Loucy (cell line): ENCODE measurements at regions not wholly inside any gene's neighbourhood (a gene's known extent, or its start where the extent isn't known, plus 50 kb on each side); places are given as distances from the start of the nearest gene placed in this dataset.
"Not testable (repeated sequence)": the region's sequence is repeated elsewhere in the genome, so short reads cannot be mapped to it uniquely, and the experiment has no call there.

Experiments used
- EZH2phosphoT487 ChIP-seq: fragments of 200-600 bp; IDR thresholded peaks from 2 replicates; pipeline ENCODE4 v1.6.1; 2018; ENCODE audit warnings: antibody characterized with exemption, mild to moderate bottlenecking, moderate library complexity, borderline replicate concordance
- TF ChIP-seq, protein P1 (sequence below): fragments of 200-600 bp; sonication (generic); conservative IDR thresholded peaks from 2 replicates; pipeline ENCODE4 v1.5.1; 2014; ENCODE audit warnings: mild to moderate bottlenecking, antibody characterized with exemption, low read length

- TF ChIP-seq, protein P1, sequence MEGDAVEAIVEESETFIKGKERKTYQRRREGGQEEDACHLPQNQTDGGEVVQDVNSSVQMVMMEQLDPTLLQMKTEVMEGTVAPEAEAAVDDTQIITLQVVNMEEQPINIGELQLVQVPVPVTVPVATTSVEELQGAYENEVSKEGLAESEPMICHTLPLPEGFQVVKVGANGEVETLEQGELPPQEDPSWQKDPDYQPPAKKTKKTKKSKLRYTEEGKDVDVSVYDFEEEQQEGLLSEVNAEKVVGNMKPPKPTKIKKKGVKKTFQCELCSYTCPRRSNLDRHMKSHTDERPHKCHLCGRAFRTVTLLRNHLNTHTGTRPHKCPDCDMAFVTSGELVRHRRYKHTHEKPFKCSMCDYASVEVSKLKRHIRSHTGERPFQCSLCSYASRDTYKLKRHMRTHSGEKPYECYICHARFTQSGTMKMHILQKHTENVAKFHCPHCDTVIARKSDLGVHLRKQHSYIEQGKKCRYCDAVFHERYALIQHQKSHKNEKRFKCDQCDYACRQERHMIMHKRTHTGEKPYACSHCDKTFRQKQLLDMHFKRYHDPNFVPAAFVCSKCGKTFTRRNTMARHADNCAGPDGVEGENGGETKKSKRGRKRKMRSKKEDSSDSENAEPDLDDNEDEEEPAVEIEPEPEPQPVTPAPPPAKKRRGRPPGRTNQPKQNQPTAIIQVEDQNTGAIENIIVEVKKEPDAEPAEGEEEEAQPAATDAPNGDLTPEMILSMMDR = not testable (repeated sequence)
- TF ChIP-seq EZH2phosphoT487 = not testable (repeated sequence)
Measured at GRCh38 chr4:30589669-30590068, 130.5 kb upstream of the PCDH7 start.
